GM21381 (cell line): ENCODE measurements at regions not wholly inside any gene's neighbourhood (a gene's known extent, or its start where the extent isn't known, plus 50 kb on each side); places are given as distances from the start of the nearest gene placed in this dataset.
"Not testable (repeated sequence)": the region's sequence is repeated elsewhere in the genome, so short reads cannot be mapped to it uniquely, and the experiment has no call there.

Source experiments
- ATAC-seq: cut with Tn5 transposase; IDR thresholded peaks from one replicate; pipeline ENCODE4 v1.9.1; 2021; ENCODE audit warnings: mild to moderate bottlenecking, moderate library complexity; ENCODE audit not compliant: unreplicated experiment

- ATAC-seq, result no peak
These were observed 402.5 kb downstream of the STK39 start for GRCh38 chr2:167844714-167845530.

DNA sequence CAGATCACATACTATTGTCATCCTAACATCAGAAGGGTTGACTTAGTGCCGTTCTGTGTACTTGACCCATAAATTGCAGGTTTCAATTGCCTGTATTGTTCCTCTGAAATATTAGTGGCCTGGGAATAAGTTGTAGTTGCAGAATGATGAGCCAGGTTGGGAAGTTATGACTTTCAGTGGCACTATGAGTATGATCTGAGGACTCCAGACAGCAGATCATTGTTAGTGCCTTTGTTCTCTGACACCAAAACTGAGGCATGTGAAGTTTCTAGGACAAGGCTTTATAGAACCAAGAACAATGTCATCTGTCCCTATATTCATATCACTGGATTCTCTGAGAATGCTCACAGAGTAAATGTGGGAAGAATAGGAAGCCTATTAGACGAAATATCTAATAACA, 403.7 kb downstream of the STK39 start:
- ATAC-seq, result no peak

GRCh38 chr2:167843217-167843616, 404.2 kb downstream of the STK39 start:
- no peak for ATAC-seq

DNA sequence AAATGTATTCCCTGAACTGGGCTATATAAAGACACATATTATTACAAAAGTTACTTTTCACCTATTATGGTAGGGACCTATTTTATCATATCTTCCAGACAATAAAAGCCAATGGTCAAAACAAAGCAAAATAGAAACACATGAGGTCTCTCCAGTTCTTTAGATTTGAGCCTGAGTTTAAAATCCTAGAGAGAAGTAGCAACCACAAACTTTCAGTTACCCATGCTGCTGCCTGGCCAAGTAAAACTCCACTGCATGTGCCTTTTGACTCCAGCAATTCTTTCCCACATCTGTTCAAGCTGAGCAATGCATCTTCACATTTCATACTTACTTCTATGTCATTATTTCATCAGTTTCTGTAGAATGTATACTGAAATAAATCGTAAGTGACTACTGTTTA, 405.3 kb downstream of the STK39 start:
- ATAC-seq, result no peak

DNA sequence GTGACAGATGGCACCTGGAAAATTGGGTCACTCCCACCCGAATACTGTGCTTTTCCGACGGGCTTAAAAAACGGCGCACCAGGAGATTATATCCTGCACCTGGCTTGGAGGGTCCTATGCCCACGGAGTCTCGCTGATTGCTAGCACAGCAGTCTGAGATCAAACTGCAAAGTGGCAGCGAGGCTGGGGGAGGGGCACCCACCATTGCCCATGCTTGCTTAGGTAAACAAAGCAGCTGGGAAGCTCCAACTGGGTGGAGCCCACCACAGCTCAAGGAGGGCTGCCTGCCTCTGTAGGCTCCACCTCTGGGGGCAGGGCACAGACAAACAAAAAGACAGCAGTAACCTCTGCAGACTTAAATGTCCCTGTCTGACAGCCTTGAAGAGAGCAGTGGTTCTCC, 412.1 kb downstream of the STK39 start:
- not testable (repeated sequence) for ATAC-seq

DNA sequence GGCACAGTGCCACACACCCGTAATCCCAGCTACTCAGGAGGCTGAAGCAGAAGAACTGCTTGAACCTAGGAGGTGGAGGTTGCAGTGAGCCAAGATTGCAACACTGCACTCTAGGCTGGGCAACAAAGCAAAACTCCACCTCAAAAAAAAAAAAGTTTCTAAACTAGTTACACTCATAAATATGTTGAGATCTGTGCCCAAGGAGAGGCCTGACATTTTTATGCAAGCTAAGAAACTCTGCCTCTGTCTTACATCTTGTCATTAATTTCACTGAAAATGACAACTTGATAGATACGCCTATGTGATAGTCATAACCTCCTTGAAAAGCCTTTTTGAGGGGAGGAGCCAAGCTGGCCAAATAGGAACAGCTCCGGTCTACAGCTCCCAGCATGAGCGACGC, 412.7 kb downstream of the STK39 start:
- ATAC-seq, result no peak

DNA sequence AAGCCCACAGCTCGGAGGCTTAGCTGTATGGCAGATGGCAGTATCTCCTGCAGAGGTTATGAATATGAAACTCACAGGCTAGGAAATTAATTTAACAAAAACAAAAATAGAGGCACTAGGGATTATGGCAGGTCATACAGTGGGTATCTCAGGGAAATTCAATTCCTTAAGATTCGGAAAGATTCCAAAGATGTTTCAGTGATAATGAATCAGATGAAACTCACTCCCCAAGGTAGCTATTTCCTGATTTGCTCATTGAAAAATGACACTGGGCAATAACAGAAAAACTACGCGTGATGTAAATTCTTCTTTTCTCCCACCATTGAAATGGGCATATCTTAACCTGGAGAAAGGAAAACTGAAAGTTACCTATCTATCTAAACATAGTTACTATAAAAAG, 414.1 kb downstream of the STK39 start:
- ATAC-seq, result no peak

DNA sequence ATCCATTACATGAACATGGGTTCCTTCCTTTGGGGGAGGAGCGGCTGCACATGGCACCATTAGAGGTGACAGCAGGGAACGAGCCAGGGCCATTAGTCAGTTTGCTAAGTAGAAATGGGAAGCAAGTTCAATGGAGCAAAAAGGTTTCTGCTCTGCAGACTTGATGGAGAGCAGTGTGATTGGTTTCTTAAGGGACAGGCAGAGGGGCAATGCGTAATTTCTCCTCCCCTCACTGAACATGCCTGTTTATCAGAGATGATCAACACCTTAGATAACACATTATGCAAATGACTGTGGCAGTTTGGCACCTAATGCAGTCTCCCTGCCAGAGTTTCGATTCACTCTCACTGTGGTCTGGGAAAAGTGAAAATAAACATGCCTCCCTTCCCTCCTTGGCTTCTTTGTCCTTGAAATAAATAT, 414.5 kb downstream of the STK39 start:
- ATAC-seq, result no peak

DNA sequence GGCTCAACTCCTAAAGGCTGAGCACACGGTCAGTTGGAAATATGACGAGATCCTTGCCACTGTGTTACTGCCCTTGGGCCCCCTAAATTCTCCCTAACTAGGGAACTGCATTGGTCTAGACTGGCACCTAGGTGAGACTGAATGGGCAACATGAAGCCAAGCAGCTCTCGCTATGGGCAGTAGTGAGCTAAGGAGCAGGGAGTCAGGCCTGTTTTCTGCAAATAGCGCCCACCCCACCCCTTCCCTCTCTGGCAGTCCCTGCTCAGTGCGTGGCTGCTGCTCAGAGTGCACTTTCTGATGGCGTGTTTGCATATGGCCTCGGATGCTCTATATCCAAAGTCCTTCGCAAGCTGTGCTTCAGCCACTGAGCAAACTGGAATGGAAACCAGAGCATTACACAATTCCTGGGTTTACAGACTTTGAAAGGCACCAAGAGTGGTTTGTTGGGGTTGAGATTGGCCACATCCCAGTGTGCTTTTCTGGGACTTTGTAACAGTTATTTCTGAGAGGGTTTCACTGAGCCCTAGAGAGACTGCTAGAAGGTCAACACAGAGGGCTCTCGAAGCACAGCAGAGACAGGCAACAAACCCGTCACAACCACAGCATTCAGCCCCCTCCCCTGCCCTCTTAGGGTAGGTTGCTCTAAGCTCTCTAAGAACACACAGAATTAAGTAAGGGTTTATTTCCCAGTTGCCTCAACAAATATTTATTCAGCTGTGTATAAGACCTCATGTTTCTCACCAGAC, 419.9 kb downstream of the STK39 start:
- ATAC-seq, result no peak

- no peak for ATAC-seq
These were observed 420.5 kb downstream of the STK39 start for GRCh38 chr2:167826906-167827305.

DNA sequence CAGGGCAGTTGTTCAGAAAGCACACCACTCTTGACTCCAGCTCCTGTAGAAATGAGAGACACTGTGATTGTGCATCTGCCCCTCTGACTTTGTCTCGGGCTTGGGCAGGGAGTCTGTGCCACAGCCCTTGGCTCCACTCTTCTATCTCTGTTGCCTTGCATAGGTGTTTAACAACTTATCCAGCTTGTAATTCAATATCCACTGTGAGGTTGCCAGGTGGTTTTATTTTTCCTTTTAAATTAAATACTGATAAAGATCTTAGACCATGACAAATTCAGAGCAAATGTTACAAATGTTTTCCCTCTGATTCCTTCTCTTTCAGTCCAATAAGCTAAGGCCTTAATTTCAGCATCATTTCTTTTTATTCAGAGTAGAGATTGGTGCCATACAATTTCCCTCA, 421.7 kb downstream of the STK39 start:
- ATAC-seq, result no peak

GRCh38 chr2:167822690-167823465, 424.5 kb downstream of the STK39 start:
- no peak for ATAC-seq

GRCh38 chr2:167820488-167820887, 426.9 kb downstream of the STK39 start:
- ATAC-seq, result no peak

DNA sequence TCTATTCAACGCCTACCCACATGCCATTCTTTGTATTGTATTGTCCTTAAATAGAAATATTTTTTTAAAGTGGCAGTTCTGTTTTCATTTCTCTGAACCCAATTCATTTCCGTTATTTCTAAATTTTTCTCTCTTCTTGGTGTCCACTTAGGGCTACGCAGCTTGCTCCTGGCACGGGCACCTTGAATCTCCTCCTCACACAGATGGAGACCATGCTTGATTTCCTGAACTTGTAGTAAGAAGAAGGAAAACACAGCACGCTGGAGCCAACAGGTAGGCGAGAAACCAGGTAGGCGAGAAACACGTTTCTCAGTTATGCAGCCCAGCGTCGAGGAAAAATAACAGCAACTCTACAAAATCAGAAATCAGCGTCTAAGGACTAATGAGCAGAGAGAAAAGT, 428.9 kb downstream of the STK39 start:
- no peak for ATAC-seq

DNA sequence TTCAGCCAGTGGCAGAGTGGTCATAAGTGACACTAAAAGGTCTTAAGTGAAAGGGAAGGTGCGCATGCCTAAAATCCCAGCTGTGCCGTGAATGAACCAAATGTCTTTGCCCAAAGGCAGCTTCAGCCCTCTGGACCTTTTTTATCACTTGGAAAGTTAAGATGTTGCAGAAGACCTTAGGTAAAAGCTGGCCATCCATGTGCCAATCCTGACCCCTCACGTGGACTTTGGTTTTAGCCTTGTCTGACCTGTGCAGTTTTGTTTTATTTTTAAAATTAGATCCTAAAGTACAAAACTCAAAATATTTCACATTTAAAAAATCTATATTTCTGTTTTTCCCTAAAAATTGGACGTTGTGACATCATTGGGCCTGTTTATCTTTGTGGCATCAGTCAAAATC, 429.5 kb downstream of the STK39 start:
- no peak for ATAC-seq

DNA sequence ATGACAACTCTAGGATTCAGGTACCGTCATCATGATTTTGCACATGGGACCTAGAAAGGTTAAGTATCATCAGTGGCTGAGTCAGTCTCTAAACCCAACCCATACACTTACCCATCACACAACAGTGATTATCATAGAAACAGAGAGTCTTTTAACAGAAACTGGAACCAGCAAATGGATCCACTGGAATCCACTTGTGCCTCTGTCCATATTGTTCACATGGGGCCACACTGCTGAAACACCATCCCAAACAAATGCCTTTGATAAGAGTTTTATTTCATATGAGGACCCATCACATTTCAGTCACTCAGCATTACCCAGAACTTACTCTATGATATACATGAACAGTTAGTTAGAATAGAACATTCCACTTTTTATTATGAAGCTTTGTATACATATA, 430.0 kb downstream of the STK39 start:
- ATAC-seq, result no peak

- ATAC-seq, result no peak
These were observed 430.5 kb downstream of the STK39 start for GRCh38 chr2:167816874-167817290.

DNA sequence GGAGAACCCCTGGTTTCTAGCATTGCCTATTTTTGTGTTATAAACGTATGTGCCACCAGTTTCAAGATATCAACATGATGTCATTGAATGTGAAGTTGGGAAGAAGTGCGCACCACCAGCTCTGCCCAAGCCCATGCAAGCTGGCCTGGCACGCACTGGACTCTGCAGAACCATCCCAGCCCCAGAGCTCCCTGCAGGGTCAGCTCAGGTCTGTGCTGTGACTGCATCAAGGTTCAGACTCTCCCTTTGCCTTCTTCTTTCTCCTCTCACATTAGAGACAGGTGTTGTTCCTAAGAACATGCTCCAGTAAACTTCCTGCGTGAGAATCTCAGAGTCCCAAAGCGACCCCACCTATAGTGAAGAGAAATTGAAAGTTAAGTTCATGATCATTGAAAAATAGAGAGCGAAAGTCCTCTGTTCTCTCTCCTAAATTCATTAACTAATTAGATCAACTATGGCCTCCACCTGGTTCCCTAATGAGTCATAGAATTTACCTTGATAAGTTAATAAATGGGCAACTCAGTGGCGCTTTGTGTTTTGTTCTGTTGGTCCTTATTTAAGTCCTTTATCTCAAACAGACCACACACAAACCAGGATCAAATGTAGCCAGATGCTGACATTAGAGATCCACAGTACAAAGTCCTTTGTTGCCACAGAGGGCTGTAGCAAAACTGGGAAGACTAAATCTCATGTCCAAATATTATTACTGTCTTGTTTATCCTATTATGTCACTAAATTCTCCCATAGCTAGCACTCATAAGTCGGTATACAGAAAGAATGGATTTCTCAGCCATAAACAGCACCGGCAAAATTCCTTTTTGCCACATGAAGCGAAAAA, 432.3 kb downstream of the STK39 start:
- peak; percentile 90 for ATAC-seq

DNA sequence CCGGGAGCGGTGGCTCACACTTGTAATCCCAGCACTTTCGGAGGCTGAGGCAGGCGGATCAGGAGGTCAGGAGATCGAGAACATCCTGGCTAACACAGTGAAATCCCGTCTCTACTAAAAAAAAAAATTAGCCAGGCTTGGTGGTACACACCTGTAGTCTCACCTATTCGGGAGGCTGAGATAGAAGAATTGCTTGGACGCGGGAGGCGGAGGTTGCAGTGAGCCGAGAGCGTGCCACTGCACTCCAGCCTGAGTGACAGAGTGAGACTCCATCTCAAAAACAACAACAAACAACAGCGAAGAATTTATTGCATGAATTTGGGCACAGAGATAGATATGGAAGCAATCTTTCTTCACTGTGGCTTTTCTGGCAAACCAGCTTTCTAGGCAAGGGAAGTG, 432.9 kb downstream of the STK39 start:
- not testable (repeated sequence) for ATAC-seq

DNA sequence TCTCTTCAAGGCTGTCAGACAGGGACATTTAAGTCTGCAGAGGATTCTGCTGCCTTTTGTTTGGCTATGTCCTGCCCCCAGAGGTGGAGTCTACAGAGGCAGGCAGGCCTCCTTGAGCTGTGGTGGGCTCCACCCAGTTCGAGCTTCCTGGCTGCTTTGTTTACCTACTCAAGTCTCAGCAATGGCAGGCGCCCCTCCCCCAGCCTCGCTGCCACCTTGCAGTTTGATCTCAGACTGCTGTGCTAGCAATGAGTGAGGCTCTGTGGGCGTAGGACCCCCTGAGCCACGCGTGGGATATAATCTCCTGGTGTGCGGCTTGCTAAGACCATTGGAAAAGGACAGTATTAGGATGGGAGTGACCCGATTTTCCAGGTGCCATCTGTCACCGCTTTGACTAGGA, 437.6 kb downstream of the STK39 start:
- ATAC-seq, result not testable (repeated sequence)
